ENCODE measurements at regions not wholly inside any gene's neighbourhood (a gene's known extent, or its start where the extent isn't known, plus 50 kb on each side); places are given as distances from the start of the nearest gene placed in this dataset.

DNA sequence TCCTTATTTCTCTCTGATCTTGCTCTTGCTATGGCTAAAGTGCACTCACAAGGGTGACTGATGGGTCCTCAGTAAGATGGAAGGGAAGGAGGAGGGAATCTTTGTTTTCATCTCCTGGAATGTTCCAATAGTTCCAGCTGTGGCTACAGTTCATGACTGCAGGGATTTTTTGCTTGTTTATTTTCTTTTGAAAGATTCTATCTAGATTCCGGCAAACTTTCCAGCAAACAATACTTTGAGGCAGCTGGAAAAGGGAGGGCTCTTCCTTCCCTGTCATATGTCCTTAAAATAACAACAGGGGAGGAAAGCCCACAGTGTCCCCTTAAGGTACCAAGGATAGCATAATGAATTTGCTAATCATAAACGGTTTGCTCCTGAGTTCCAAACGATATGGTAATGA is 111.3 kb upstream of the SLC14A2 start:
- Histone ChIP-seq H3K9me3 (no peaks in the 10 kb centered on the region), H3K36me3 (no peaks in the 10 kb centered on the region), H3K27me3 (no peaks in the 10 kb centered on the region), H3K27ac (peak overlapping the region in 1 of 3 donors; percentile 0), H3K4me1 (no peaks in the 10 kb centered on the region), H3K4me3 (replicated peaks in 1 of 3) (no peak overlapping the region)
- WGBS, 2 donors = 50 to 59% methylated on average over 3 of the region's 3 CpGs
- TF ChIP-seq, protein P1, sequence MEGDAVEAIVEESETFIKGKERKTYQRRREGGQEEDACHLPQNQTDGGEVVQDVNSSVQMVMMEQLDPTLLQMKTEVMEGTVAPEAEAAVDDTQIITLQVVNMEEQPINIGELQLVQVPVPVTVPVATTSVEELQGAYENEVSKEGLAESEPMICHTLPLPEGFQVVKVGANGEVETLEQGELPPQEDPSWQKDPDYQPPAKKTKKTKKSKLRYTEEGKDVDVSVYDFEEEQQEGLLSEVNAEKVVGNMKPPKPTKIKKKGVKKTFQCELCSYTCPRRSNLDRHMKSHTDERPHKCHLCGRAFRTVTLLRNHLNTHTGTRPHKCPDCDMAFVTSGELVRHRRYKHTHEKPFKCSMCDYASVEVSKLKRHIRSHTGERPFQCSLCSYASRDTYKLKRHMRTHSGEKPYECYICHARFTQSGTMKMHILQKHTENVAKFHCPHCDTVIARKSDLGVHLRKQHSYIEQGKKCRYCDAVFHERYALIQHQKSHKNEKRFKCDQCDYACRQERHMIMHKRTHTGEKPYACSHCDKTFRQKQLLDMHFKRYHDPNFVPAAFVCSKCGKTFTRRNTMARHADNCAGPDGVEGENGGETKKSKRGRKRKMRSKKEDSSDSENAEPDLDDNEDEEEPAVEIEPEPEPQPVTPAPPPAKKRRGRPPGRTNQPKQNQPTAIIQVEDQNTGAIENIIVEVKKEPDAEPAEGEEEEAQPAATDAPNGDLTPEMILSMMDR (IDR thresholded peaks at IDR 0.05) = no peak
- no peak for TF ChIP-seq POLR2A (IDR thresholded peaks at IDR 0.05)
- intact Hi-C loops (cut with DNase I) = no loop called here
- no peak for DNase-seq

DNA sequence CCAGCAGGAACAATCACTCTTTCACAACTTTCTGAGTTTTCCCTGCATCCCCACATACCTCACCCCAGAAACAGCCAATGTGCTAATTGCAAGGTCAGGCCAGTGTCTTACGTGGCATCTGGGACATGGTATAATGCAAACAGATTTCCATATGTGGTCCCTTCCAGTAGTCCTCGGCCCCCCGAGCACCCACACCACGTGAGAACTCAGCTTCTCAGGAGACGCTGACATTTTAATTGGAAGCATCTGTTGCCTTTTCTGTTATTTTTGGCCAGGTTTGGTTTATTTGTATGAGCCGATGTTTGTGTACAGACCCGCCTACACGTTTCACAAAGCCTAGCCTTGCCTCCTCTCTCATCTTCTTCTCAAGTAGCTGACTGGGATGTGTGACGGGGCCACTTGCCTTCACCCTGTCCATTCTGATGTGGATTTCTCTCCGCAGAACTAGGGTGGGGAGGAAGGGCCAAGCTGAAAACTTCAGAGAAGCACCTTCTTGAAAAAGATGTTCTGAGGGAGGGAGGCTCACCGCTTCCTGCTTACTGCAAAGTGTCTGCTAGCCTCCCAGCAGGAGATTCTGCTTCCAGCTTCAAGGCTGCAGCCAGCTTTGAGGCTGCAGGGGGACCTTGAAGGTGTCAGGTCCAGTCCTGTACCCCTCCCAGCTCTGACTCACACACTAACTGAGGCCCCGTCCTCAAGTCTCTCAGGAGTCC is 109.6 kb upstream of the SLC14A2 start:
- WGBS, 2 donors = 69 to 70% methylated on average over 12 of the region's 12 CpGs
- no peak overlapping the region for H3K27ac ChIP-seq
- H3K9me3 ChIP-seq = no peaks in the 10 kb centered on the region
- no peaks in the 10 kb centered on the region for H3K4me1 ChIP-seq
- no peaks in the 10 kb centered on the region for H3K27me3 ChIP-seq
- no peak for DNase-seq
- no peak for TF ChIP-seq POLR2A (IDR thresholded peaks at IDR 0.05)
- TF ChIP-seq, protein P1 (IDR thresholded peaks at IDR 0.05) = no peak
- intact Hi-C loops (cut with DNase I) = no loop called here
- H3K36me3 ChIP-seq = no peaks in the 10 kb centered on the region
- no peak overlapping the region for H3K4me3 ChIP-seq (replicated peaks in 1 of 3)

DNA sequence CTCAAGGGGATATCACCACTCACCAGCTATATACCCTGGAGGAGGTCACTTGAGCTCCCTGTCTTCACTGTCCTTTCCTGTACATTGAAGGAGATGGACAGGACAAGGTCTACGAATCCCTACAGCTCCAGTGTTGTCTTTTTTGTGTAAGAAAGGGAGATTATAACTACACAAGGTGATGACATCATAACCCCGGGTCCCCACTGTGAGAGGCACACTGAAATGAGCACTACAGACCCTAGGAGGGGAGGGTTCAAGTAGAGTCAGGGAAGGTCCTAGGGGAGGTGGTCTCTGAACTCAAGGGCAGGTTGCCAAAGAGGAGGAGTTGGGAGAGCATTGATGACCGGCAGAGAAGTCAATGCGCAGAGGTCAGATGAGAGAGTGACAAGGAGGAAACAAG is 108.3 kb upstream of the SLC14A2 start:
- no peak for DNase-seq
- H3K4me3 ChIP-seq (replicated peaks in 1 of 3) = no peak overlapping the region
- intact Hi-C loops (cut with DNase I) = no loop called here
- no peaks in the 10 kb centered on the region for H3K4me1 ChIP-seq
- 93 to 94% methylated on average over 4 of the region's 4 CpGs for WGBS, 2 donors
- TF ChIP-seq, protein P1 (IDR thresholded peaks at IDR 0.05) = no peak
- TF ChIP-seq POLR2A (IDR thresholded peaks at IDR 0.05) = no peak
- no peaks in the 10 kb centered on the region for H3K36me3 ChIP-seq
- no peaks in the 10 kb centered on the region for H3K27me3 ChIP-seq
- no peak overlapping the region for H3K27ac ChIP-seq
- no peaks in the 10 kb centered on the region for H3K9me3 ChIP-seq

DNA sequence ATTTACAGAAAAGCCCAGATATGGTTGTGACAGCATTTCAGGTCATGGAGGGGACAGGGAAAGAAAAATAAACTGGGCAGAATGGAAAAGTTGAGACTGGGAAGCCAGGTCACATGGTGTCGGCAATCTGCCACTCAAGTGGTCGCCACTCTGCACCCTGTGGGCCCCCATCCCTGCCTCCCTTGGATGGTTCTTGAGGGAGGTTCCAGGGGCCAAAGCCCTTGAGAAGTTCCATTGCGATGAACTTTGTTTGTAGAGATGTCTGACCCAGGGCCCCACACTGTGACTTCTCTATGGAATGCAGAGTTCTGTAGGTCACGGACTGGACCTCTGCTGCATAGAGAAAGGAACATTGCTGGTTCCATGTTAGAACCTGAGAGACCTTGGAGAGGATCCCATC is 105.7 kb upstream of the SLC14A2 start:
- no peak overlapping the region for H3K27ac ChIP-seq
- intact Hi-C loops (cut with DNase I) = no loop called here
- TF ChIP-seq, protein P1 (IDR thresholded peaks at IDR 0.05) = no peak
- TF ChIP-seq POLR2A (IDR thresholded peaks at IDR 0.05) = no peak
- no peak for DNase-seq
- no peaks in the 10 kb centered on the region for H3K27me3 ChIP-seq
- no peaks in the 10 kb centered on the region for H3K36me3 ChIP-seq
- H3K4me3 ChIP-seq (replicated peaks in 1 of 3) = no peak overlapping the region
- no peaks in the 10 kb centered on the region for H3K4me1 ChIP-seq
- WGBS, 2 donors = 35 to 47% methylated on average over 4 of the region's 4 CpGs
- no peaks in the 10 kb centered on the region for H3K9me3 ChIP-seq

DNA sequence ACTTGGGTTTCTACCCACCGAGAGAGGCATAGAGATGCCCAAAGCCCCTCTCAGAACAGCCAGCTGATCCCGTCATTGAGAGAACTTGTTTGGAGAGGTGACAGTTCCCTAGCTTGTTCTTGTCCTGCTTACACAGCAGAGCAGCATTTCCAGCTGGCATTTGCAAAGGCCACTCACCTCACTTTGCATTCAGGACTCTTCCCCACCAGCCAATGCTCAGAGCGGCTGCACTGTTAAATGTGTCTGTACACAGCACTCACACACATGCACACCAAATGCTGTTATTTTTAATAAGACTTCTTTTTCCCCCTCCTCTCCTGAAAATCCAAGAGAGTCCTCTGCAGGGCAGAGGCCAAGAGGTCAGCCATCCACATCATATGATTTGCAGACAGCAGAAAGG is 104.6 kb upstream of the SLC14A2 start:
- H3K4me1 ChIP-seq = no peaks in the 10 kb centered on the region
- H3K9me3 ChIP-seq = no peaks in the 10 kb centered on the region
- H3K4me3 ChIP-seq (replicated peaks in 1 of 3) = no peak overlapping the region
- intact Hi-C loops (cut with DNase I) = no loop called here
- DNase-seq = no peak
- WGBS, 2 donors = 73 to 82% methylated on average over 3 of the region's 3 CpGs
- TF ChIP-seq, protein P1 (IDR thresholded peaks at IDR 0.05) = no peak
- no peak for TF ChIP-seq POLR2A (IDR thresholded peaks at IDR 0.05)
- H3K36me3 ChIP-seq = no peaks in the 10 kb centered on the region
- no peaks in the 10 kb centered on the region for H3K27me3 ChIP-seq
- H3K27ac ChIP-seq = no peak overlapping the region
